Right atrium auricular region (tissue), 2 donors: ENCODE measurements at regions not wholly inside any gene's neighbourhood (a gene's known extent, or its start where the extent isn't known, plus 50 kb on each side); places are given as distances from the start of the nearest gene placed in this dataset.

Experiments
- DNase-seq: peaks from one replicate; pipeline ENCODE4 v3.0.0-alpha.2; 2019; ENCODE audit warnings: low spot score
- H3K27ac ChIP-seq, 2 donors: fragments of 200-600 bp; sonication (generic); 1 replicate in 1 of 2; 2 replicates in 1 of 2; pipeline ENCODE4 v1.5.1; 2016 to 2019
- H3K27me3 ChIP-seq, 2 donors: fragments of 200-600 bp; sonication (generic); one replicate each; pipeline versions ENCODE4 v1.5.1 to v1.6.0; 2017 to 2019
- H3K36me3 ChIP-seq: fragments of 200-600 bp; sonication (generic); one replicate; pipeline ENCODE4 v1.5.1; 2016
- H3K4me1 ChIP-seq, 2 donors: fragments of 200-600 bp; sonication (generic); one replicate each; pipeline versions ENCODE4 v1.5.1 to v1.6.0; 2017 to 2019
- H3K4me3 ChIP-seq, 2 donors: fragments of 200-600 bp; sonication (generic); 1 replicate in 1 of 2; 2 replicates in 1 of 2; pipeline ENCODE4 v1.5.1; 2017 to 2019; ENCODE audit warnings: mild to moderate bottlenecking in 1 of 2, moderate library complexity in 1 of 2
- H3K9me3 ChIP-seq, 2 donors: fragments of 200-600 bp; sonication (generic); one replicate each; pipeline ENCODE4 v1.5.1; 2019
- CTCF ChIP-seq, 2 donors: fragments of 200-600 bp; sonication (generic); IDR thresholded peaks; one replicate each; pipeline ENCODE4 v1.5.1; 2019; ENCODE audit warnings: antibody characterized with exemption in 2 of 2

- H3K27ac ChIP-seq = no peak overlapping the region
- H3K27me3 ChIP-seq = no peaks in the 10 kb centered on the region
- no peaks in the 10 kb centered on the region for H3K9me3 ChIP-seq
- TF ChIP-seq CTCF (IDR thresholded peaks at IDR 0.05) = no peak
- no peaks in the 10 kb centered on the region for H3K4me1 ChIP-seq
- no peak overlapping the region for H3K4me3 ChIP-seq
- DNase-seq = no peak
- H3K36me3 ChIP-seq = no peaks in the 10 kb centered on the region
Measured at GRCh38 chr10:128814782-128815181, 652.3 kb upstream of the MGMT start.

- no peaks in the 10 kb centered on the region for H3K27me3 ChIP-seq
- no peak for TF ChIP-seq CTCF (IDR thresholded peaks at IDR 0.05)
- no peak overlapping the region for H3K27ac ChIP-seq
- H3K36me3 ChIP-seq = no peaks in the 10 kb centered on the region
- DNase-seq = no peak
- no peak overlapping the region for H3K4me3 ChIP-seq
- no peaks in the 10 kb centered on the region for H3K4me1 ChIP-seq
- no peaks in the 10 kb centered on the region for H3K9me3 ChIP-seq
Measured at GRCh38 chr10:128816726-128817125, 650.3 kb upstream of the MGMT start.

- H3K9me3 ChIP-seq = no peaks in the 10 kb centered on the region
- H3K36me3 ChIP-seq = no peaks in the 10 kb centered on the region
- TF ChIP-seq CTCF (IDR thresholded peaks at IDR 0.05) = no peak
- H3K27me3 ChIP-seq = no peaks in the 10 kb centered on the region
- H3K4me3 ChIP-seq = no peak overlapping the region
- peak; percentile 50 for DNase-seq
- no peak overlapping the region for H3K27ac ChIP-seq
- H3K4me1 ChIP-seq = no peaks in the 10 kb centered on the region
Measured at GRCh38 chr10:128817636-128818035, 649.4 kb upstream of the MGMT start.

- DNase-seq = peak; percentile 23
- H3K27me3 ChIP-seq = no peaks in the 10 kb centered on the region
Measured at GRCh38 chr10:128820663-128821062, 646.4 kb upstream of the MGMT start.

GRCh38 chr10:128823201-128823600, 643.8 kb upstream of the MGMT start:
- H3K27me3 ChIP-seq = no peaks in the 10 kb centered on the region
- H3K36me3 ChIP-seq = no peaks in the 10 kb centered on the region
- no peak for DNase-seq
- no peak overlapping the region for H3K27ac ChIP-seq
- H3K4me1 ChIP-seq = no peaks in the 10 kb centered on the region
- H3K9me3 ChIP-seq = no peaks in the 10 kb centered on the region
- no peak overlapping the region for H3K4me3 ChIP-seq
- TF ChIP-seq CTCF (IDR thresholded peaks at IDR 0.05) = no peak

More at GRCh38 chr10:128820663-128821062, 646.4 kb upstream of the MGMT start:
- Histone ChIP-seq H3K9me3 (no peaks in the 10 kb centered on the region), H3K27ac (no peak overlapping the region), H3K4me3 (no peak overlapping the region), H3K36me3 (no peaks in the 10 kb centered on the region), H3K4me1 (no peaks in the 10 kb centered on the region)
- no peak for TF ChIP-seq CTCF (IDR thresholded peaks at IDR 0.05)

- Histone ChIP-seq H3K9me3 (no peaks in the 10 kb centered on the region), H3K4me3 (no peak overlapping the region), H3K4me1 (no peaks in the 10 kb centered on the region), H3K27ac (no peak overlapping the region), H3K27me3 (no peaks in the 10 kb centered on the region), H3K36me3 (no peaks in the 10 kb centered on the region)
- no peak for DNase-seq
- TF ChIP-seq CTCF (IDR thresholded peaks at IDR 0.05) = no peak
Measured at GRCh38 chr10:128825626-128826025, 641.4 kb upstream of the MGMT start.
